ENCODE measurements at regions not wholly inside any gene's neighbourhood (a gene's known extent, or its start where the extent isn't known, plus 50 kb on each side); places are given as distances from the start of the nearest gene placed in this dataset.

DNA sequence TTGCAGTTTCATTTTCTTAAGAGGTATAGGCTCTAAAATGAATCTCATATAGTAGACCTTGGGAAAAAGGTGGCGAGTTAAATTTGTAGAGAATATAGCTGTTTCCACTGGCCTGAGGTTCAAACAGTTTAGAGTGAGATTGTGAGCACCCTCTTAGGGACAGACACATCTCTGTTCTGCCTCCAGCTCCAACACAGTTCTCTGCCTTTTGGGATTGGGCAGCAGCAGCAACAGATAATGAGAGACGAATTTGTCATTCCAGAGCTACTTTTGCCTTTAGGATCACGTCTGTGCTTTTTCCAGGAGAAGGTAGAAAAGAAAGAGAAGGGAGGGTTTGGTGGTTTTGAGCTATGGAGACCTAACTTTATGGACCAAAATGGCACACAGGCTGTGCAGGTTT is 289.4 kb downstream of the PRL start:
- in situ Hi-C loops (cut with MboI; ENCODE audit: low pct_unique_long_range_greater_than_20kb in 2 of 9, low sequenced_read_pairs in 9 of 9, unreplicated experiment in 9 of 9): no loop called here
- H3K27ac ChIP-seq: no peak overlapping the region
- 60 to 100% (median 73%) methylated on average over 1 to 3 of the region's 3 CpGs; no CpG with 5 or more reads in 2 of the 10 experiments for WGBS, 10 experiments
- H3K4me3 ChIP-seq: no peak overlapping the region
- H3K4me1 ChIP-seq (replicated peaks in 1 of 2): peaks cover 28 to 34% of the 10 kb centered on the region in 2 donors
- ATAC-seq (replicated peaks in 6 of 8): no peak

DNA sequence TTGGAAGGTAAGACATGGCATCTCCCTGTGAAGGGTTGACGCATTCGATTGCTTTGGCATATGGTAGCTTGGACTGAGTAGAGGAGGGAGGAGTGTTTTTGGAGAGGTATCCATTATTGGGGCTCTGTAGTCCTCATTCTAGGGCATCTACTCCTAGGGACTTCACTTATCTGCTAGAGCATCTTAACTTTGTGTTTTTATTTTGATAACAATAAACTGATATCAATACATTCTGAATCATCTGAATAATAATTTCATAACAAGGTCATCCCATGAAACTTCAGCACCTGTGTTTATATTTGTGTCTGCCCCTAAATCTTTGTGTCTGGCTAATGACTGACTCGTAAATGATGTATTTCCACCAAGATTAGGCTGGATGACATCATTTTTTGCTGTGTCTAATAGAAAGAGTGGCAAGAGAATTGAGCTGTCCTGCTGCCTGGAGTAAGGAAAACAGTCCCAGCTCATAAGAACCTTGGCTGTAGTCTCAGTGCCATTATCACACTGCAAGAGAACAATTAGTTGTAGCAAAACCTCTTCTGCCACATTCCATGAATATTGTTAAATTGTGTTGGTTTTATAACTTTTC is 288.5 kb downstream of the PRL start:
- in situ Hi-C loops (cut with MboI; ENCODE audit: low pct_unique_long_range_greater_than_20kb in 2 of 9, low sequenced_read_pairs in 9 of 9, unreplicated experiment in 9 of 9): no loop called here
- Histone ChIP-seq H3K27ac (no peak overlapping the region), H3K4me3 (no peak overlapping the region), H3K4me1 (replicated peaks in 1 of 2) (peaks cover 19 to 26% of the 10 kb centered on the region in 2 donors)
- ATAC-seq (replicated peaks in 6 of 8): peak in 5 of 8 experiments; percentile 72 to 89 (median 88)
- 25 to 94% (median 60%) methylated on average over 1 to 3 of the region's 3 CpGs; no CpG with 5 or more reads in 1 of the 10 experiments for WGBS, 10 experiments

DNA sequence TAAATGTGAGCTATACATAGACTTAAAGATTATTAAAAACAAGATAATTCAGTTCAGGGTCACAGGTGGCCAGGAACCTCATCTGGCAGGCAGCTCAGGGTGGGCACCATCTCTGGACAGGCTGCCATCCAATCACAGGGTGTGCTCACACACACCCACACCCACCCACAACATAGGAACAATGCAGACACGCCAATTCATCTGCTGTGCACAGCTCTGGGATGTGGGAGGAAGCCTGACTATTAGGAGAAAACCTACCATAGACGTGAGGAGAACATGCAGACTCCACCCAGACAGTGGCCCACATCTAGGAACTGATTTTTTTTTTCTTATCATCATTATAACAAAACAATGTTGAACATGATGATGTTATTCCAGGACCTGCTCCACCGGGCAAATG is 286.7 kb downstream of the PRL start:
- Histone ChIP-seq H3K27ac (no peak overlapping the region), H3K4me1 (replicated peaks in 1 of 2) (peaks cover 16 to 24% of the 10 kb centered on the region in 2 donors), H3K4me3 (no peak overlapping the region)
- peak in 1 of 8 experiments; percentile 27 for ATAC-seq (replicated peaks in 6 of 8)
- in situ Hi-C loops (cut with MboI; ENCODE audit: low pct_unique_long_range_greater_than_20kb in 2 of 9, low sequenced_read_pairs in 9 of 9, unreplicated experiment in 9 of 9): no loop called here
- 0 to 100% (median 85%) methylated on average over 1 to 3 of the region's 3 CpGs; no CpG with 5 or more reads in 4 of the 10 experiments for WGBS, 10 experiments

DNA sequence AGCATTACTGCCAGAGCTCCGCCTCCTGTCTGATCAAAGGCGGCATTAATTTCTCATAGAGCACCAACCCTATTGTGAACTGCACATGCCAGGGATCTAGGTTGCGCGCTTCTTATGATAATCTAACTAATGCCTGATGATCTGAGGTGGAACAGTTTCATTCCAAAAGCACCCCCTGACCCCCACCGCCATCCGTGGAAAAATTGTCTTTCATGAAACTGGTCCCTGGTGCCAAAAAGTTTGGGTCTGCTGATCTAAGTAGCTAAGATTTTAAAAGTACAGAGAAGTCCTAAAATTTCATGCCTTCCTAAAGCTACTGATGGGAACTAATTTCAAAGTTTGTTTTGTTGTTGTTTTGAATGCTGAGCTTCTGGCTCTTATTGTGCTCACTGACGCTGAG is 281.6 kb downstream of the PRL start:
- peak overlapping the region in 1 of 2 donors; percentile 23 for H3K27ac ChIP-seq
- in situ Hi-C loops (cut with MboI; ENCODE audit: low pct_unique_long_range_greater_than_20kb in 2 of 9, low sequenced_read_pairs in 9 of 9, unreplicated experiment in 9 of 9): no loop called here
- H3K4me3 ChIP-seq: no peak overlapping the region
- peaks cover 5 to 7% of the 10 kb centered on the region in 2 donors for H3K4me1 ChIP-seq (replicated peaks in 1 of 2)
- 63 to 100% (median 91%) methylated on average over 1 to 4 of the region's 7 CpGs for WGBS, 10 experiments
- no peak for ATAC-seq (replicated peaks in 6 of 8)

DNA sequence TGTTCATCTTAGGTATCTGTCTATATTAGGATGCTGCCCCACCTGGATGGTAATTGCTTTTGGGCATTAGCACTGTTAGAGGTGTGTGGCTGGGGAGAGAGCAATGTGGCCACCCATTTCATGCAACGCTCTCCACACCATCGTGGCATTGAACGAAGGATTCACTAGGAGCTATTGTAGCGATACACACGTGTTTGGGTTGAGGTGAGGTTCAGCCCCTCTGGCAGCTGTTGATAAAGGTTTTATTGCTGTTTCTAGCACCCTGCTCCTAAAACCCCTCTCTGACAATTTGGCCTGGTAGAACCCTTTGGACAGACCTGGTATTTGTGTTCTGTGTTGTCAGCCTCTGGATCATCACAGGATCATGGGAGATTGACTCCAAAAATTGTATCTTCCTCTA is 280.9 kb downstream of the PRL start:
- H3K4me3 ChIP-seq: no peak overlapping the region
- no peak overlapping the region for H3K27ac ChIP-seq
- in situ Hi-C loops (cut with MboI; ENCODE audit: low pct_unique_long_range_greater_than_20kb in 2 of 9, low sequenced_read_pairs in 9 of 9, unreplicated experiment in 9 of 9): no loop called here
- peaks cover 7% of the 10 kb centered on the region in 2 donors for H3K4me1 ChIP-seq (replicated peaks in 1 of 2)
- WGBS, 10 experiments: 48 to 100% (median 89%) methylated on average over 3 to 4 of the region's 5 CpGs; no CpG with 5 or more reads in 6 of the 10 experiments
- ATAC-seq (replicated peaks in 6 of 8): no peak

DNA sequence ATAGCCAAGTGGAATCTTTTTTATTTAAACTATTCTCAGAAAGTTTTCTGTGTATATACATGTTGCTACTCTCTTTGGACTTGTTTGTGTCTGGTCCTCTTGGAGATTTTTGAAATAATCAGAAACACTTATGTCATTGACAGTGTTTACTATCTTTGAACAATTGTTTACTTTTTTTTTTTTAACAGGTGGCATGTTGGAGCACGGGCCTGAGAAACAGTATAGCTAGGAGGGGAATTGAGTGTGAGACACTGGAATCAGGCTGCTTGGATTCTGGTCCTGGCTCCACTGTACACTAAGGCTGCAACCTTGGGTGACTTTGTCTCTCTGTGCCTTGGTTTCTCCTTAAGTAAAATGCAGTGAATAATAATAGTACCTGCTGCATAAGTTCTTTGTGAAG is 279.6 kb downstream of the PRL start:
- 0 to 100% (median 14%) methylated on average over 1 of the region's 1 CpG; no CpG with 5 or more reads in 3 of the 10 experiments for WGBS, 10 experiments
- peaks cover 7% of the 10 kb centered on the region in 2 donors for H3K4me1 ChIP-seq (replicated peaks in 1 of 2)
- H3K4me3 ChIP-seq: no peak overlapping the region
- ATAC-seq (replicated peaks in 6 of 8): no peak
- in situ Hi-C loops (cut with MboI; ENCODE audit: low pct_unique_long_range_greater_than_20kb in 2 of 9, low sequenced_read_pairs in 9 of 9, unreplicated experiment in 9 of 9): no loop called here
- no peak overlapping the region for H3K27ac ChIP-seq

DNA sequence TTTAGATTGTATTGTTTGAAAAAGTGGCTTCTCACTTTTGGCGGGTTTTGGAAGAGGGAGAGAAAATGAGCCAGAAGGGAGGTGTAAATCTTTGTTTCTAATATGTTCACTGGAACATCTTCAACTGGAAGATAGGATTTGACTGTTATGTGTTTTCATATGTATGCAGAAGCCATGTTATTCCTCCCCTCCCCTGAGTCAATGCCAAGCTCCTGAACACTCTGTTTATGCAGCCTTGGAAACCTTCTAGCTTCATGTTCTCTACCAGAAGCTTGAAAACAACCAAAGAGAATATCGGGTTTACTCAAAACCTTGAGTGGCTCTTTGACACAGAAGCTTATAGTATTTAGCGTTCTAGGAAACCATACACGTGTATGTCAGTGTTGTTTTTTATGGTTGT is 279.1 kb downstream of the PRL start:
- no peak overlapping the region for H3K4me3 ChIP-seq
- peaks cover 7% of the 10 kb centered on the region in 2 donors for H3K4me1 ChIP-seq (replicated peaks in 1 of 2)
- ATAC-seq (replicated peaks in 6 of 8): no peak
- WGBS, 10 experiments: 43 to 100% (median 93%) methylated on average over 1 to 4 of the region's 4 CpGs
- no peak overlapping the region for H3K27ac ChIP-seq
- in situ Hi-C loops (cut with MboI; ENCODE audit: low pct_unique_long_range_greater_than_20kb in 2 of 9, low sequenced_read_pairs in 9 of 9, unreplicated experiment in 9 of 9): no loop called here

DNA sequence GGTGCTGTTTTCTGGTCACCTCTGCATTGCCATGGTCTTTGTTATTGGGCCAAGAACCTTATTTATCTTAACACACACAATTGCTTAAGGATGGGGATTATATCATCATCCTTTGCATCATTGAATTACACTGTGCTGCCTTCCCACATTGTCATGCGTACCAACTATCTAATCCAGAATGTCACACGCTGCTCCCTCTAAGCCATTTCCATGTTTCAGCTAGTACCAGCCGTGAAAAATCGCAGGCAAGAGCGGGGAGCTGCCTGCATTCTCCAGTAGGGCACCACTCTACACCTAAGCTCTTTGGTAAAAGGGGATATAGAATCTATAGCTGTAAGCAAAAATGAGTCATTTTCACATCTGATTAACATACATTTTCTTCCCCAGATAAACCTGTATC is 277.0 kb downstream of the PRL start:
- peak in 5 of 8 experiments; percentile 85 to 93 (median 91) for ATAC-seq (replicated peaks in 6 of 8)
- 40 to 100% (median 87%) methylated on average over 2 to 5 of the region's 5 CpGs; no CpG with 5 or more reads in 1 of the 10 experiments for WGBS, 10 experiments
- Histone ChIP-seq H3K4me3 (no peak overlapping the region), H3K27ac (peak overlapping the region in 1 of 2 donors; percentile 17), H3K4me1 (replicated peaks in 1 of 2) (peaks cover 13 to 18% of the 10 kb centered on the region in 2 donors)
- in situ Hi-C loops (cut with MboI; ENCODE audit: low pct_unique_long_range_greater_than_20kb in 2 of 9, low sequenced_read_pairs in 9 of 9, unreplicated experiment in 9 of 9): no loop called here

DNA sequence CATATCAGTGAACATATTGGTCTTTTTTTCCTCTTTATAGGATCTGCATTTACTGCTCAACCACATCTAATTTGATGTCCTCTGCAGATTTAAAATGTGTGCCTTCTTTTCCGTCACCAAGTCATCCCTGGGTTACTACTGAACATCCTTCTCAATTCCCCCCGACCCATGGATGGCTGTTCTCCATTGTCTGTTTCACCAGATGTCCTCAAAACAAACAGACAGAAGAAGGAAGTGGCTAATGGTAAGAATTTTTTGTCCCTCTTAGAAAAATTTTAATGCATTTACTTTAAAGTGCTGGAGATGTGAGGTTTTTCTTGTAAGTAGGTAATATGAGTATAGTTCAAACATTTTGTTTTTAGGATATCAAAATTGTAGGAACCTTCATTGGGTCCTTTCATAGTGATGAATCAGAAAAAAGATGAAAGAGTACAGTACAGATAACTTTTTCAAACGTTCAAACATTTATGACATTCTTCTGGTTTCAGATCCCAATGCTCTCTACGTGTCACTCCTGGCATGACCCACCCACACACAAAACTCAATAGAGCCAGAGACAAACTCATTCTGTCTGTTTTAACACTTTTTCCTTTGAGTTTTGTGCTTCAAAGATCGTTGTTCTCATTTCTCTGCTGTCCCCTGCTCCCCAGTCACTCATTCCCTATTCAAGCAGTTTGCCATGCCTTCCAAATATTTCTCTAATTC is 276.4 kb downstream of the PRL start:
- in situ Hi-C loops (cut with MboI; ENCODE audit: low pct_unique_long_range_greater_than_20kb in 2 of 9, low sequenced_read_pairs in 9 of 9, unreplicated experiment in 9 of 9): no loop called here
- ATAC-seq (replicated peaks in 6 of 8): no peak
- Histone ChIP-seq H3K4me3 (no peak overlapping the region), H3K27ac (peak overlapping the region in 1 of 2 donors; percentile 17), H3K4me1 (replicated peaks in 1 of 2) (peaks cover 18 to 19% of the 10 kb centered on the region in 2 donors)
- WGBS, 10 experiments: 30 to 100% (median 92%) methylated on average over 2 to 5 of the region's 5 CpGs

DNA sequence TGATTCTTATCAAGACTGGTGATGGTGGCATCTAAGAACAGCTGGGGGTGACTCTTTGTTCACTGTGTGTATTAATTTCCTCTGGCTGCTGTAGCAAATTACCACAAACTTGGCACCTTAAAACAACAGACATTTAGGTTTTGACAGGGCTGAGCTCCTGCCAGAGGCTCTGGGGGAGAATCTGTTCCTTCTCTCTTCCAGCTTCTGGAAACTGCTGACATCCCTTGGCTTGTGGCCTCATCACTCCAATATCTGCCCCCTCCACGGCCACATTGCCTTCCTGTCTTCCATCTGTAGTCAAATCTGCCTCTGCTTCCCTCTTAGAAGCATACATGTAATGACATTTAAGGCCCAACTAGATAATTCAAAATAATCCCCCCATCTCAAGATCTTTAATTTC is 274.9 kb downstream of the PRL start:
- ATAC-seq (replicated peaks in 6 of 8): no peak
- Histone ChIP-seq H3K27ac (no peak overlapping the region), H3K4me3 (no peak overlapping the region), H3K4me1 (replicated peaks in 1 of 2) (peaks cover 32 to 34% of the 10 kb centered on the region in 2 donors)
- 0 to 100% (median 67%) methylated on average over 1 of the region's 1 CpG; no CpG with 5 or more reads in 4 of the 10 experiments for WGBS, 10 experiments
- in situ Hi-C loops (cut with MboI; ENCODE audit: low pct_unique_long_range_greater_than_20kb in 2 of 9, low sequenced_read_pairs in 9 of 9, unreplicated experiment in 9 of 9): no loop called here

DNA sequence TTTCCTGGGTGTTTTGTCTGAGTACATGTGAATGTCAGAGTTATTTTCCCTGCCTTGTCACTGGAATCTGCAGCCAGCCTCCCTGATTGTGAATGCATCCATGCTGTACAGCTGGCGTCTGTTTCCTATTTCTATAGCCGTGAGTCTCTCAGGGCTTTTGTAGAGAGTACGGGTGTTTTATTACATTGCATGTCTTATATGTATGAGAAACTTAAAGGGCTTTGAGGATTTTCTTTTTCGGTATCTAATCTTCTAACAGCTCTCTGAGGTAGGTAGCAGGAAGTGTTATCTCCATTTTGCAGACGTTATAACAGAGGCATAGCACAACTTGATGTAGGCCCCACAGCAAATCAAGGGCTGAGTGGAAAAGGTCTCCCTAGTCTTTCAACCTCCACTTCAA is 272.9 kb downstream of the PRL start:
- peaks cover 37 to 38% of the 10 kb centered on the region in 2 donors for H3K4me1 ChIP-seq (replicated peaks in 1 of 2)
- ATAC-seq (replicated peaks in 6 of 8): peak in 2 of 8 experiments; percentile 17 to 18
- in situ Hi-C loops (cut with MboI; ENCODE audit: low pct_unique_long_range_greater_than_20kb in 2 of 9, low sequenced_read_pairs in 9 of 9, unreplicated experiment in 9 of 9): no loop called here
- WGBS, 10 experiments: 8 to 100% (median 44%) methylated on average over 1 to 5 of the region's 5 CpGs
- peak overlapping the region; percentile 43 to 65 for H3K27ac ChIP-seq
- H3K4me3 ChIP-seq: no peak overlapping the region

DNA sequence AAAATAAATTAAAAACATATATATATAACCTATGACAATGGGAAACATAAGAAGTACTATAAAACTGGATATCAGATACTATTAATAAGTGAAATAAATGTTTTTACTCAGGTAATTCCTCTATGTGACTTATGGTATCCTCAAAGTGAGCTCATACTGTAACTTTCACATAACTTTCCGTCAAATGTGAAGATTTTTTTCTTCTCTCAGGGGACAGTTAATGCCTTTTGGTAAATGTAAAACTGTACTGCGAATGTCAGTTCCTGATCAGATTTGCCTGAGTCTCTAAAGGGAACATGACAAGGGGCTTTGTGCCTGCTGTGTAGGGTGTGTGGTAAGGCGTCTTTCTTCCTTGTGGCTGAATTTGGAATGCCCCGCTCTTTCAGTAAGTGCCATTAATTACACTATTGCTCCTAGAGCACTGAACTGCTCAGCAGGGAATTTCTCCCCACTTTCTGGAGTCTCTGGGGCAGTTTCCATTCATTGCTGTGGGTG is 271.8 kb downstream of the PRL start:
- H3K4me1 ChIP-seq (replicated peaks in 1 of 2): peaks cover 33% of the 10 kb centered on the region in 2 donors
- WGBS, 10 experiments: 20 to 100% (median 65%) methylated on average over 1 to 4 of the region's 4 CpGs; no CpG with 5 or more reads in 2 of the 10 experiments
- peak overlapping the region; percentile 27 to 47 for H3K27ac ChIP-seq
- ATAC-seq (replicated peaks in 6 of 8): no peak
- no peak overlapping the region for H3K4me3 ChIP-seq
- in situ Hi-C loops (cut with MboI; ENCODE audit: low pct_unique_long_range_greater_than_20kb in 2 of 9, low sequenced_read_pairs in 9 of 9, unreplicated experiment in 9 of 9): no loop called here

DNA sequence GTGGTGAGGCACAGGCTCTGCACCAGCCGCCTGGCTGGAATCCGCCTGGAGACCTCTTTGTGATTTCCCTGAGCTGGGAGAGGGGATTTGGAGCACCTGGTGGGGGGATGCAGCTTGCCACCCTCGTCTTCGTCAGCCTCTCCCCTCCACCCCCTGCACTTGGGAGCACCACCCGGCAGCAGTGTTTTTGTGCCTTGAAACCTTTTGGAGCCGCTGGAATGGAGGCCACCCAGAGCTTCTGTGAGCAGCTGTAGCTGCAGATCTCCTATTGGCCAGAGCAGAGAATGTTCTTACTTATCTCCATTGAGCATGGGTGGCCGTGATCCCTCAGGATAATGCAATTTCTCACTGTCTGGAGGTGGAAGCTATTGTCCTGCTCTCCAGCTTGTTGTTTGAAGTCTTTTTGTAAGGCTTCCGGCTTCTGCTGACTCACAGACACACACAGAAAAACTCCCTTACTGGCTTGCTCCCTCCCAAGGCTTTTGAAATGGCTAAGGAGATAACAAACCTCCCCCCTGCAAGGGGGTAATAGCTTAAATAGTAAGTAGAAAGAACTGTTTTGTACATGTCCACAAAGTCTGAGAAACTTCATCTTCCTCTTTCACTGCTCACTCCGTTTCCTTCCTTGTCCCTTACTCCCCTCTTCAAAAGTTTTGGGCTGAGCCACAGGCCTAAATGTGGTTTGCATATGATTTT is 271.2 kb downstream of the PRL start:
- in situ Hi-C loops (cut with MboI; ENCODE audit: low pct_unique_long_range_greater_than_20kb in 2 of 9, low sequenced_read_pairs in 9 of 9, unreplicated experiment in 9 of 9): no loop called here
- H3K4me3 ChIP-seq: peak overlapping the region in 2 of 5 donors; percentile 1 to 10

More for the DNA sequence above, 271.2 kb downstream of the PRL start:
- peak in 6 of 8 experiments; percentile 87 to 94 (median 93) for ATAC-seq (replicated peaks in 6 of 8)
- peak overlapping the region; percentile 41 to 47 for H3K27ac ChIP-seq
- 0 to 40% (median 13%) methylated on average over 1 to 6 of the region's 9 CpGs; no CpG with 5 or more reads in 2 of the 10 experiments for WGBS, 10 experiments
- H3K4me1 ChIP-seq (replicated peaks in 1 of 2): peaks cover 30 to 31% of the 10 kb centered on the region in 2 donors
